Transverse colon (tissue), 4 donors: ENCODE measurements at regions not wholly inside any gene's neighbourhood (a gene's known extent, or its start where the extent isn't known, plus 50 kb on each side); places are given as distances from the start of the nearest gene placed in this dataset.

Experiments used
- DNase-seq: peaks from one replicate; pipeline ENCODE4 v3.0.0-alpha.2; 2019
- H3K27ac ChIP-seq, 4 donors: fragments of 200-600 bp; sonication (generic); 2 replicates each; pipeline ENCODE4 v1.5.1; 2016 to 2018; ENCODE audit warnings: inconsistent platforms in 4 of 4
- H3K27me3 ChIP-seq: fragments of 200-600 bp; sonication (generic); 2 replicates; pipeline ENCODE4 v1.5.1; 2017; ENCODE audit warnings: inconsistent platforms
- H3K36me3 ChIP-seq, 4 donors: fragments of 200-600 bp; sonication (generic); 2 replicates each; pipeline ENCODE4 v1.5.1; 2017 to 2019; ENCODE audit warnings: inconsistent platforms in 4 of 4
- H3K4me1 ChIP-seq, 4 donors: fragments of 200-600 bp; sonication (generic); 2 replicates each; pipeline ENCODE4 v1.5.1; 2017 to 2020; ENCODE audit warnings: inconsistent platforms in 4 of 4
- H3K4me3 ChIP-seq, 4 donors: fragments of 200-600 bp; sonication (generic); 1 replicate in 1 of 4; 2 replicates in 3 of 4; pipeline versions ENCODE4 v1.5.1 to v1.6.1; 2017 to 2019; ENCODE audit warnings: inconsistent platforms in 4 of 4
- H3K9me3 ChIP-seq, 2 donors: fragments of 200-600 bp; sonication (generic); 2 replicates each; pipeline ENCODE4 v1.5.1; 2017 to 2019; ENCODE audit warnings: inconsistent platforms in 2 of 2
- EP300 ChIP-seq: sonication (generic); formaldehyde crosslinking; IDR thresholded peaks from one replicate; pipeline ENCODE4 v1.6.1; 2017; ENCODE audit warnings: antibody characterized with exemption, low read depth
- POLR2A ChIP-seq: fragments of 450-650 bp; IDR thresholded peaks from one replicate; pipeline ENCODE4 v1.6.1; 2016; ENCODE audit warnings: antibody characterized with exemption, mild to moderate bottlenecking, moderate library complexity
- POLR2AphosphoS5 ChIP-seq, 3 donors: sonication (generic); formaldehyde crosslinking; IDR thresholded peaks; one replicate each; pipeline ENCODE4 v1.6.1; 2016; ENCODE audit warnings: antibody characterized with exemption in 3 of 3
- WGBS, 2 donors: methylation state at CpG; one replicate each; pipeline ENCODE4 v1.1.5; 2018; ENCODE audit warnings: low coverage in 1 of 2; 5-methylcytosine and 5-hydroxymethylcytosine counted together
- in situ Hi-C, 4 donors: fragments of 200-750 bp; cut with MboI; loops; one replicate each; pipeline versions ENCODE4 v1.15.0 to v1.15.1; 2017; ENCODE audit warnings: low sequenced_read_pairs in 3 of 4, low pct_ligation_motif_present in 1 of 4, low pct_unique_long_range_greater_than_20kb in 1 of 4
- intact Hi-C: fragments of 100-400 bp; cut with DNase I; formaldehyde crosslinking; loops from one replicate; pipeline ENCODE4 v1.15.1; 2023; ENCODE audit warnings: low total_unique reads
- TF ChIP-seq, protein P1 (sequence below), 5 experiments: fragments of 200-600 bp in 3 of 5; fragments of 450-650 bp in 2 of 5; sonication (generic) in 3 of 5; IDR thresholded peaks; 1 replicate in 2 of 5; 2 replicates in 3 of 5; pipeline ENCODE4 v1.5.1; 2016 to 2017; ENCODE audit warnings: antibody characterized with exemption in 5 of 5, inconsistent platforms in 3 of 5, mild to moderate bottlenecking in 2 of 5, moderate library complexity in 1 of 5

GRCh38 chr3:141669434-141669833 lies 68.7 kb upstream of the RNF7 start:
- H3K27ac ChIP-seq = no peak overlapping the region
- H3K36me3 ChIP-seq = no peaks in the 10 kb centered on the region
- H3K4me1 ChIP-seq = no peaks in the 10 kb centered on the region
- no peaks in the 10 kb centered on the region for H3K27me3 ChIP-seq
- DNase-seq = no peak
- peaks cover 10 to 12% of the 10 kb centered on the region in 2 donors for H3K9me3 ChIP-seq
- TF ChIP-seq POLR2AphosphoS5 (IDR thresholded peaks at IDR 0.05) (no peak), POLR2A (no peak), EP300 (no peak)
- TF ChIP-seq, protein P1, sequence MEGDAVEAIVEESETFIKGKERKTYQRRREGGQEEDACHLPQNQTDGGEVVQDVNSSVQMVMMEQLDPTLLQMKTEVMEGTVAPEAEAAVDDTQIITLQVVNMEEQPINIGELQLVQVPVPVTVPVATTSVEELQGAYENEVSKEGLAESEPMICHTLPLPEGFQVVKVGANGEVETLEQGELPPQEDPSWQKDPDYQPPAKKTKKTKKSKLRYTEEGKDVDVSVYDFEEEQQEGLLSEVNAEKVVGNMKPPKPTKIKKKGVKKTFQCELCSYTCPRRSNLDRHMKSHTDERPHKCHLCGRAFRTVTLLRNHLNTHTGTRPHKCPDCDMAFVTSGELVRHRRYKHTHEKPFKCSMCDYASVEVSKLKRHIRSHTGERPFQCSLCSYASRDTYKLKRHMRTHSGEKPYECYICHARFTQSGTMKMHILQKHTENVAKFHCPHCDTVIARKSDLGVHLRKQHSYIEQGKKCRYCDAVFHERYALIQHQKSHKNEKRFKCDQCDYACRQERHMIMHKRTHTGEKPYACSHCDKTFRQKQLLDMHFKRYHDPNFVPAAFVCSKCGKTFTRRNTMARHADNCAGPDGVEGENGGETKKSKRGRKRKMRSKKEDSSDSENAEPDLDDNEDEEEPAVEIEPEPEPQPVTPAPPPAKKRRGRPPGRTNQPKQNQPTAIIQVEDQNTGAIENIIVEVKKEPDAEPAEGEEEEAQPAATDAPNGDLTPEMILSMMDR (IDR thresholded peaks at IDR 0.05) = no peak
- H3K4me3 ChIP-seq = no peak overlapping the region
- in situ Hi-C loops (no loop called here), intact Hi-C loops (no loop called here)

- H3K4me1 ChIP-seq = no peaks in the 10 kb centered on the region
- H3K36me3 ChIP-seq = no peaks in the 10 kb centered on the region
- intact Hi-C loops (no loop called here), in situ Hi-C loops (no loop called here)
- H3K4me3 ChIP-seq = no peak overlapping the region
- DNase-seq = no peak
- H3K27me3 ChIP-seq = no peaks in the 10 kb centered on the region
- TF ChIP-seq POLR2A (no peak), EP300 (no peak), POLR2AphosphoS5 (IDR thresholded peaks at IDR 0.05) (no peak)
- TF ChIP-seq, protein P1 (IDR thresholded peaks at IDR 0.05) = no peak
- H3K27ac ChIP-seq = no peak overlapping the region
- no peaks in the 10 kb centered on the region for H3K9me3 ChIP-seq
Measured at GRCh38 chr3:141677701-141678100, 60.4 kb upstream of the RNF7 start.

DNA sequence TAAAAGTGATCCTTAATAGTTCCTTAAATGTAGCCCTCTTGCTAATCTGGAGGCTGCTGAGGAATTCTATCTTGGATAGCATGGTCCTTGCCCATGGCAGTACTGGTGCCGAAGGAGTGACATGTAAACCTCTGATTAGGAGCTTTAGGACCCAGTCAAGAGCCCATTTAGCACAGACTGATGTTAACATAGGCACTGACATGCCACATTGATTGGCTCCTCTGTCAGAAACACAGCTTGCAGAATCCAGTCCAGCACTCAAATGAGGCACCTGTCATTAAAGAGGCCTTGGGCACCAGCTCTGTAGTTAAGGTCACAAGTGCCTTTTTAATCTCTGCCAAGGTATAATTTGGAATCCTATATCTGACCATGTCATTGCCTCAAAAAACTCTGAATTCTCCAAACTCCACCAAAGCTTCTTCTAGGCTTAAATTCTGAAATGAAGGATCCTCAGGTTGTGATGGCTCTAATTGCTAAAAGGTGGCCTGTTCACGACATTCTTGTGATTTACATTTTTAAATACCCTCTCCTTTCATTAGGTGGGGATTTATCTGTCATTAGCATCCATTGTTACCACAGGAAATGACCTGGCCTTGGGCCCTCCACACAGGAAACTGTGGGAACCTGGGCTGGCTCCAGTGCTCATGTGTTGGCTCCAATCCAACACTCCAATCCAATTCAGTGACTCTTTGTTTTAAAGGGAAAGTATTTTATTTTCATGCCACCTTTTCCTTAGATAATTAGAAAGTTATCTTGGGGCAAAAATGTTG lies 57.3 kb upstream of the RNF7 start:
- DNase-seq = no peak
- Histone ChIP-seq H3K27me3 (no peaks in the 10 kb centered on the region), H3K27ac (no peak overlapping the region), H3K4me3 (no peak overlapping the region), H3K4me1 (no peaks in the 10 kb centered on the region), H3K9me3 (no peaks in the 10 kb centered on the region), H3K36me3 (no peaks in the 10 kb centered on the region)
- WGBS, 2 donors = 56% methylated on average over 2 of the region's 2 CpGs; no CpG with 5 or more reads in 1 of the 2 donors
- intact Hi-C loops (no loop called here), in situ Hi-C loops (no loop called here)
- TF ChIP-seq POLR2AphosphoS5 (IDR thresholded peaks at IDR 0.05) (no peak), EP300 (no peak), POLR2A (no peak)
- TF ChIP-seq, protein P1 (IDR thresholded peaks at IDR 0.05) = no peak

DNA sequence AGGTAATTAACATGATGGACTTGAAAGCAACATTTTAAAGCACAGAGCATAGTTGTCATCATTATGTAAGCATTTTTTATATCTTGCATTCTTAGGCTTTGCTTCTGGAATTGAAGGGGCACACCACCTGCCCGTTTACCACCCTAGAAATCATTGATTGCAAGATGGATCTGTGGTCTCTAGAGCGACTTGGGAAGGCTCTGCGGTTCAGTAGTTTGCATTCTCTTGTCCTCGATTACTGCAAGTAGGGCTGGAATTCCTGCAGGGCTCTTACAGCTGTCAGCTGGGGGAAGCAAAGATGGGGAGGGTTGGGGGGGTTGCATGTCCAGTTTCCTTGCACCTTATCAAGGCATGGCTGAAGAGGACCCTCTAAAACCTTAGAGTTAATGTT lies 56.7 kb upstream of the RNF7 start:
- H3K27ac ChIP-seq = no peak overlapping the region
- H3K27me3 ChIP-seq = no peaks in the 10 kb centered on the region
- no peaks in the 10 kb centered on the region for H3K36me3 ChIP-seq
- in situ Hi-C loops (no loop called here), intact Hi-C loops (no loop called here)
- 50% methylated on average over 2 to 4 of the region's 4 CpGs for WGBS, 2 donors
- peaks cover 0 to 4% (median 3%) of the 10 kb centered on the region in 4 donors for H3K4me1 ChIP-seq
- H3K4me3 ChIP-seq = no peak overlapping the region
- no peaks in the 10 kb centered on the region for H3K9me3 ChIP-seq
- DNase-seq = no peak
- TF ChIP-seq, protein P1 (IDR thresholded peaks at IDR 0.05) = no peak
- TF ChIP-seq POLR2AphosphoS5 (IDR thresholded peaks at IDR 0.05) (no peak), POLR2A (no peak), EP300 (no peak)
